Gastrocnemius medialis (tissue), 4 donors: ENCODE measurements at regions not wholly inside any gene's neighbourhood (a gene's known extent, or its start where the extent isn't known, plus 50 kb on each side); places are given as distances from the start of the nearest gene placed in this dataset.

ENCODE experiments used
- ATAC-seq, 2 donors: fragments of 150-250 bp; one replicate each; pipeline ENCODE4 v1.9.1; 2016
- DNase-seq, 2 donors: peaks; one replicate each; pipeline ENCODE4 v3.0.0-alpha.2; 2019
- H3K27ac ChIP-seq, 4 donors: fragments of 200-600 bp; sonication (generic); 1 replicate in 1 of 4; 2 replicates in 3 of 4; pipeline ENCODE4 v1.5.1; 2016 to 2018; ENCODE audit warnings: mild to moderate bottlenecking in 2 of 4, moderate library complexity in 1 of 4
- H3K27me3 ChIP-seq, 3 donors: fragments of 200-600 bp; sonication (generic) in 2 of 3; 1 replicate in 1 of 3; 2 replicates in 2 of 3; pipeline versions ENCODE4 v1.5.1 to v1.6.0; 2016 to 2019; ENCODE audit warnings: mild to moderate bottlenecking in 1 of 3, moderate library complexity in 1 of 3
- H3K36me3 ChIP-seq, 2 donors: fragments of 200-600 bp; sonication (generic) in 1 of 2; one replicate each; pipeline ENCODE4 v1.5.1; 2017 to 2018
- H3K4me1 ChIP-seq, 2 donors: fragments of 200-600 bp; sonication (generic) in 1 of 2; one replicate each; pipeline ENCODE4 v1.5.1; 2016 to 2017; ENCODE audit warnings: mild to moderate bottlenecking in 2 of 2
- H3K4me3 ChIP-seq, 4 donors: fragments of 200-600 bp; sonication (generic) in 3 of 4; 1 replicate in 1 of 4; 2 replicates in 3 of 4; pipeline ENCODE4 v1.5.1; 2016 to 2019; ENCODE audit warnings: mild to moderate bottlenecking in 2 of 4
- H3K9me3 ChIP-seq, 3 donors: fragments of 200-600 bp; sonication (generic) in 2 of 3; 1 replicate in 1 of 3; 2 replicates in 2 of 3; pipeline ENCODE4 v1.5.1; 2016 to 2019
- POLR2A ChIP-seq, 2 donors: fragments of 450-650 bp; IDR thresholded peaks; one replicate each; pipeline ENCODE4 v1.6.1; 2017; ENCODE audit warnings: antibody characterized with exemption in 2 of 2, mild to moderate bottlenecking in 2 of 2, moderate library complexity in 2 of 2
- in situ Hi-C, 4 donors: fragments of 200-750 bp; cut with MboI; loops; one replicate each; pipeline versions ENCODE4 v1.15.0 to v1.8.0; 2017; ENCODE audit warnings: low sequenced_read_pairs in 4 of 4
- intact Hi-C: fragments of 100-400 bp; cut with DNase I; formaldehyde crosslinking; loops from one replicate; pipeline ENCODE4 v1.15.1; 2023; ENCODE audit warnings: low total_unique reads
- TF ChIP-seq, protein P1 (sequence below), 5 experiments: fragments of 450-650 bp in 3 of 5; fragments of 200-600 bp in 2 of 5; sonication (generic) in 2 of 5; IDR thresholded peaks in 4 of 5; conservative IDR thresholded peaks in 1 of 5; 1 replicate in 4 of 5; 2 replicates in 1 of 5; pipeline ENCODE4 v1.5.1; 2016 to 2019; ENCODE audit warnings: antibody characterized with exemption in 5 of 5, mild to moderate bottlenecking in 3 of 5, moderate library complexity in 3 of 5

DNA sequence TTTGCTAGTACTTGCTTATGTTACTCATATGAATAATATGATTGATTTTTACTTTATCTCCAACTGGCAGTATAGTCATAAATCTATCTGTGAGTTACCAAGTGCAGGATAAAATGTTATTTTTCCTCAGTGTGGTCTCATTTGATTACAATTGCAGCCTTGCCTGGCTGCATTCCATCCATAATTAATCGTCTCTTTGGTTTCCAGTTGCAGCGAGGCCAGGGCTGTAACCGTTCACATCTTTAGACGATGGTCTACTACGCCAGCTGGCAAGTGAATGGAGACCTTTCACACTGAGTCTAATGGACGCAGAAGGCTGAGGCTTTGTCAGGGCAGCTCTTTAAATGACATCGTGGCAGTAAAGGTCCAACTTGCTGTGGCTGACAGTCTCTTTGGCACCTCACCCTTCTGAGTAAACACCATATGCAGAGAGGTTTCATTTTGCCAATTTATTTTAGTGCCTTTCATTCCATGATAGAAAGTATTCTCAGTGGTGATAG lies 84.0 kb downstream of the ARL4A start:
- no peak for ATAC-seq
- Histone ChIP-seq H3K9me3 (no peaks in the 10 kb centered on the region), H3K27me3 (no peaks in the 10 kb centered on the region), H3K4me1 (peaks cover 17 to 20% of the 10 kb centered on the region in 2 donors), H3K27ac (no peak overlapping the region), H3K36me3 (no peaks in the 10 kb centered on the region), H3K4me3 (peak overlapping the region in 3 of 4 donors; percentile 5 to 13 (median 13))
- peak in 1 of 2 donors; percentile 5 for DNase-seq
- TF ChIP-seq, protein P1, sequence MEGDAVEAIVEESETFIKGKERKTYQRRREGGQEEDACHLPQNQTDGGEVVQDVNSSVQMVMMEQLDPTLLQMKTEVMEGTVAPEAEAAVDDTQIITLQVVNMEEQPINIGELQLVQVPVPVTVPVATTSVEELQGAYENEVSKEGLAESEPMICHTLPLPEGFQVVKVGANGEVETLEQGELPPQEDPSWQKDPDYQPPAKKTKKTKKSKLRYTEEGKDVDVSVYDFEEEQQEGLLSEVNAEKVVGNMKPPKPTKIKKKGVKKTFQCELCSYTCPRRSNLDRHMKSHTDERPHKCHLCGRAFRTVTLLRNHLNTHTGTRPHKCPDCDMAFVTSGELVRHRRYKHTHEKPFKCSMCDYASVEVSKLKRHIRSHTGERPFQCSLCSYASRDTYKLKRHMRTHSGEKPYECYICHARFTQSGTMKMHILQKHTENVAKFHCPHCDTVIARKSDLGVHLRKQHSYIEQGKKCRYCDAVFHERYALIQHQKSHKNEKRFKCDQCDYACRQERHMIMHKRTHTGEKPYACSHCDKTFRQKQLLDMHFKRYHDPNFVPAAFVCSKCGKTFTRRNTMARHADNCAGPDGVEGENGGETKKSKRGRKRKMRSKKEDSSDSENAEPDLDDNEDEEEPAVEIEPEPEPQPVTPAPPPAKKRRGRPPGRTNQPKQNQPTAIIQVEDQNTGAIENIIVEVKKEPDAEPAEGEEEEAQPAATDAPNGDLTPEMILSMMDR (IDR thresholded peaks at IDR 0.05 in 4 of 5, conservative IDR thresholded peaks at IDR 0.05 in 1 of 5) = no peak
- no peak for TF ChIP-seq POLR2A (IDR thresholded peaks at IDR 0.05)
- in situ Hi-C loops = no loop called here
- intact Hi-C loops = loop anchor here (5.0 kb wide), 1 partner anchor 84 kb away; the partner anchor contains the start of gene ARL4A

DNA sequence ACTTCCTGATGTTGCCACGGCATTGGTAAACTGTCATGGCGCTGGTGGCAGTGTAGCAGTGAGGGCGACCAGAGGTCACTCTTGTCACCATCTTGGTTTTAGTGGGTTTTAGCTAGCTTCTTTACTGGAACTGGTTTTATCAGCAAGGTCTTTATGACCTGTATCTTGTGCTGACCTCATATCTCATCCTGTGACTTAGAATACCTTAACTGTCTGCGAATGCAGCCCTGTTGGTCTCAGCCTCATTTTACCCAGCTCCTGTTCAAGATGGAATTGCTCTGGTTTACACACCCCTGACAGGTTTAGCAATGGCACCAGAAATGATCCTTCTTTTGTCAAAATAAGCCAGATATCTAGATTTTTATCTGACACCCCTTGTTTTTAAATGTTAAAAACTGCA lies 85.3 kb downstream of the ARL4A start:
- DNase-seq = no peak
- ATAC-seq = no peak
- no peak overlapping the region for H3K27ac ChIP-seq
- no peak overlapping the region for H3K4me3 ChIP-seq
- H3K9me3 ChIP-seq = no peaks in the 10 kb centered on the region
- no peaks in the 10 kb centered on the region for H3K36me3 ChIP-seq
- no peaks in the 10 kb centered on the region for H3K27me3 ChIP-seq
- peaks cover 17 to 20% of the 10 kb centered on the region in 2 donors for H3K4me1 ChIP-seq
- intact Hi-C loops = loop anchor here (5.0 kb wide), 1 partner anchor 85 kb away; the partner anchor contains the start of gene ARL4A
- in situ Hi-C loops = no loop called here
- TF ChIP-seq, protein P1 (IDR thresholded peaks at IDR 0.05 in 4 of 5, conservative IDR thresholded peaks at IDR 0.05 in 1 of 5) = no peak
- TF ChIP-seq POLR2A (IDR thresholded peaks at IDR 0.05) = no peak

DNA sequence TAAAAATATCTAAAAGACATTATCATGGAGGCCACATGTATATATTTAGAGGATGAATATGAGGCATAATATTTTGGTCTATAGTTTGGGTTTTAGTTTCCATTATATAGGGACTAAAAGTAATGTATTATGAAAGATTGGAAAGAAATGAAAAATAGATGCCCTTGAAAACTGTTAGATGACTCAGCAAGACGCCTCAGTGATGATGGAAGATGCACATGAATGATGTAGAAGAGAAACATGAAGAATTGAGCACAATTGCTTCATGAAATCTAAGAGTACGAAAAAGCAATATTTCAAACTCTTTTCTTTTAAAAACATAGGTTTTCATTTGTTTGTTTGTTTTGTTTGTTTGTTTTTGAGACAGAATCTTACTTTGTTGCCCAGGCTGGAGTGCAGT lies 89.8 kb downstream of the ARL4A start:
- intact Hi-C loops = no loop called here
- no peak for DNase-seq
- in situ Hi-C loops = no loop called here

DNA sequence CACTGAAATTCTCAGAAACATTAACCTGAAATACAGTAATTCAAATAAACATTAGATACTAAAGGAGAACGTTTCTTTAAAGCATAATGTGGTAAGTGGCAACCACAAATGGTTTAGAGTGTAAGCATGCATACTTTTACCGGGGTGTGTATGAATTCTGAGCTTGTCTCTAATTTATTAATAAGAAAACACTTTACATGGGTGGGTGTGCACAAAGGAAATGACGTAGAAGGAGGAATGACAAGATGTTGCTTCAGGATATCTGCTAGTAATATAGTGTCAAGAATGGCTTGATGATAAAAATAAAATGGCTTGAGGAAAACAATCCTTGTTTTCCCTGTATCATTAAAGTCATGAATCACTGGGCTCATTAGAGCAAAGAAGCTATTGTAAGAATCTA lies 92.5 kb downstream of the ARL4A start:
- TF ChIP-seq, protein P1 (IDR thresholded peaks at IDR 0.05 in 4 of 5, conservative IDR thresholded peaks at IDR 0.05 in 1 of 5) = no peak
- no peak for TF ChIP-seq POLR2A (IDR thresholded peaks at IDR 0.05)
- H3K9me3 ChIP-seq = no peaks in the 10 kb centered on the region
- no peak overlapping the region for H3K27ac ChIP-seq
- ATAC-seq (no peak), DNase-seq (no peak)
- in situ Hi-C loops (no loop called here), intact Hi-C loops (no loop called here)
- H3K36me3 ChIP-seq = no peaks in the 10 kb centered on the region
- no peak overlapping the region for H3K4me3 ChIP-seq
- no peaks in the 10 kb centered on the region for H3K27me3 ChIP-seq
- no peaks in the 10 kb centered on the region for H3K4me1 ChIP-seq

More for the DNA sequence above, 89.8 kb downstream of the ARL4A start:
- ATAC-seq = no peak
- Histone ChIP-seq H3K27me3 (no peaks in the 10 kb centered on the region), H3K9me3 (no peaks in the 10 kb centered on the region), H3K36me3 (no peaks in the 10 kb centered on the region), H3K4me1 (no peaks in the 10 kb centered on the region), H3K27ac (no peak overlapping the region), H3K4me3 (no peak overlapping the region)
- TF ChIP-seq, protein P1 (IDR thresholded peaks at IDR 0.05 in 4 of 5, conservative IDR thresholded peaks at IDR 0.05 in 1 of 5) = no peak
- no peak for TF ChIP-seq POLR2A (IDR thresholded peaks at IDR 0.05)
